ENCODE measurements at regions not wholly inside any gene's neighbourhood (a gene's known extent, or its start where the extent isn't known, plus 50 kb on each side); places are given as distances from the start of the nearest gene placed in this dataset.

- TF ChIP-seq CTCF (CRISPR knock-in tag; IDR thresholded peaks at IDR 0.05) (no peak), RXRA (CRISPR knock-in tag; IDR thresholded peaks at IDR 0.05) (no peak), NR1H2 (CRISPR knock-in tag; IDR thresholded peaks at IDR 0.05; ENCODE audit: borderline replicate concordance, low read depth) (no peak), REST (IDR thresholded peaks at IDR 0.05; ENCODE audit: borderline replicate concordance in 1 of 2, low read depth in 1 of 2, low read length in 2 of 2) (no peak), ZSCAN29 (CRISPR knock-in tag; conservative IDR thresholded peaks at IDR 0.05) (no peak), FOXO1 (CRISPR knock-in tag; IDR thresholded peaks at IDR 0.05) (no peak), ZNF383 (CRISPR knock-in tag; IDR thresholded peaks at IDR 0.05; ENCODE audit: borderline replicate concordance) (no peak), PRDM10 (CRISPR knock-in tag; IDR thresholded peaks at IDR 0.05; ENCODE audit: low read depth) (no peak), POLR2A (IDR thresholded peaks at IDR 0.05; ENCODE audit: insufficient read depth in 1 of 2, low read depth in 2 of 2, low read length in 2 of 2) (no peak), FOXK2 (IDR thresholded peaks at IDR 0.05) (no peak), MAFG (CRISPR knock-in tag; IDR thresholded peaks at IDR 0.05) (no peak), ZNF879 (CRISPR knock-in tag; IDR thresholded peaks at IDR 0.05) (no peak), RBFOX2 (IDR thresholded peaks at IDR 0.05; ENCODE audit: low read depth, low read length) (no peak), SRSF9 (IDR thresholded peaks at IDR 0.05; ENCODE audit: borderline replicate concordance, insufficient read depth, low read depth, low read length, poor library complexity, severe bottlenecking) (no peak)
Observed at GRCh38 chr2:22454826-22455485, 930.0 kb upstream of the KLHL29 start.

All from HepG2 (cell line).